ENCODE measurements at regions not wholly inside any gene's neighbourhood (a gene's known extent, or its start where the extent isn't known, plus 50 kb on each side); places are given as distances from the start of the nearest gene placed in this dataset.
"Not testable (repeated sequence)": the region's sequence is repeated elsewhere in the genome, so short reads cannot be mapped to it uniquely, and the experiment has no call there.

DNA sequence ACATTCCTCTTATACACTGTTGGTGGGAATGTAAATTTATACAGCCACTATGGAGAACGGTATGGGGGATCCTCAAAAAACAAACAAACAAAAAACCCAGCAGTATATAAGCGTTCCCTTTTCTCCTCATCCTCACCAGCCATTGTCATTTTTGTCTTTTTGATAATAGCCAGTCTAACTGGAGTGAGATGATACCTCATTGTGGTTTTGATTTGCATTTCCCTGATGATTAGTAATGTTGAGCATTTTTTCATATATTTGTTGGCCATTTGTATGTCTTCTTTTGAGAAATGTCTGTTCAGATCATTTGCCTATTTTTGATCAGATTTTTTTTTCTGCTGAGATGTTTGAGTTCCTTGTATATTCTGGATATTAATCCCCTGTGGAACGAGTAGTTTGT, 76.1 kb downstream of the TEX35 start:
- H3K4me3 ChIP-seq (ENCODE audit: low read length in 2 of 2); H3K4me1 ChIP-seq (ENCODE audit: insufficient read depth, low read length); H3K27ac ChIP-seq (ENCODE audit: low read depth, low read length); DNase-seq; H3K4me1 Mint-ChIP-seq; H3K27me3 Mint-ChIP-seq; CTCF ChIA-PET (ENCODE audit: partially characterized antibody); H3K36me3 ChIP-seq (ENCODE audit: insufficient read depth, low read length); H3K27ac Mint-ChIP-seq; H3K36me3 Mint-ChIP-seq; intact Hi-C loops (cut with micrococcal nuclease); H3K9me3 ChIP-seq (ENCODE audit: control insufficient read depth in 1 of 2, low read length in 2 of 2); H3K4me3 Mint-ChIP-seq; H3K27me3 ChIP-seq (ENCODE audit: insufficient read depth, low read length); POLR2A ChIA-PET (ENCODE audit: partially characterized antibody): not testable (repeated sequence)
- peaks cover 0 to 16% (median 5%) of the 10 kb centered on the region in 8 donors for H3K9me3 Mint-ChIP-seq

- H3K4me3 Mint-ChIP-seq; CTCF ChIA-PET (ENCODE audit: partially characterized antibody); H3K27me3 Mint-ChIP-seq; H3K36me3 Mint-ChIP-seq; POLR2A ChIA-PET (ENCODE audit: partially characterized antibody); H3K36me3 ChIP-seq (ENCODE audit: insufficient read depth, low read length); H3K4me3 ChIP-seq (ENCODE audit: low read length in 2 of 2); H3K4me1 ChIP-seq (ENCODE audit: insufficient read depth, low read length); intact Hi-C loops (cut with micrococcal nuclease); H3K27me3 ChIP-seq (ENCODE audit: insufficient read depth, low read length); DNase-seq; H3K9me3 ChIP-seq (ENCODE audit: control insufficient read depth in 1 of 2, low read length in 2 of 2); H3K27ac Mint-ChIP-seq; H3K27ac ChIP-seq (ENCODE audit: low read depth, low read length); H3K4me1 Mint-ChIP-seq: not testable (repeated sequence)
- H3K9me3 Mint-ChIP-seq = peaks cover 0 to 16% (median 5%) of the 10 kb centered on the region in 8 donors
Observed at GRCh38 chr1:178591811-178592210, 78.9 kb downstream of the TEX35 start.

DNA sequence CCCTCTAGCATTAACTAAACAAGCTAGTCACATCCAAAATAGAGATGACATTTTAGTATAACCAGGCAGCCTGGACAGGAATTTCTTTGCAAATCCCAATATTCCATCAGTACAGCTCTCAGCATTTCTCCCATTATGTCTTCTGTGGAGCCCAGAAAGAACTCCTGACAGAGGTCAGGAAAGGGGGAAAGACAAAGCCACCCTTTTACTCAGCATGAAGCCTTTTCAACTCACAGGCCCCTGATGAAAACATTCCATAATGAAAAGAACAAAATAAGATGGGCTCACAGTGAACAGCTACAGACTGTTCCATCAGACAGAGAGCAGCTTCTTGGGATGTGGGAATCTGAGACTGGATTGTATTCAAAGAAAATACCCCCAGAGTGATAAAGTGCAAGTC, 80.6 kb downstream of the TEX35 start:
- Histone ChIP-seq H3K9me3 (ENCODE audit: control insufficient read depth in 1 of 2, low read length in 2 of 2) (no peaks in the 10 kb centered on the region), H3K27ac (ENCODE audit: low read depth, low read length) (no peak overlapping the region), H3K36me3 (ENCODE audit: insufficient read depth, low read length) (no peaks in the 10 kb centered on the region), H3K4me1 (ENCODE audit: insufficient read depth, low read length) (no peaks in the 10 kb centered on the region), H3K4me3 (ENCODE audit: low read length in 2 of 2) (no peak overlapping the region), H3K27me3 (ENCODE audit: insufficient read depth, low read length) (no peaks in the 10 kb centered on the region)
- no peak overlapping the region for H3K4me3 Mint-ChIP-seq
- peaks cover 0 to 16% (median 5%) of the 10 kb centered on the region in 8 donors for H3K9me3 Mint-ChIP-seq
- ChIA-PET CTCF (ENCODE audit: partially characterized antibody) (no interaction called here), POLR2A (ENCODE audit: partially characterized antibody) (no interaction called here)
- H3K27ac Mint-ChIP-seq = no peak overlapping the region
- peaks cover 4 to 8% of the 10 kb centered on the region in 2 donors for H3K27me3 Mint-ChIP-seq
- no peak for DNase-seq
- no peaks in the 10 kb centered on the region for H3K36me3 Mint-ChIP-seq
- intact Hi-C loops (cut with micrococcal nuclease) = no loop called here
- H3K4me1 Mint-ChIP-seq = no peaks in the 10 kb centered on the region

DNA sequence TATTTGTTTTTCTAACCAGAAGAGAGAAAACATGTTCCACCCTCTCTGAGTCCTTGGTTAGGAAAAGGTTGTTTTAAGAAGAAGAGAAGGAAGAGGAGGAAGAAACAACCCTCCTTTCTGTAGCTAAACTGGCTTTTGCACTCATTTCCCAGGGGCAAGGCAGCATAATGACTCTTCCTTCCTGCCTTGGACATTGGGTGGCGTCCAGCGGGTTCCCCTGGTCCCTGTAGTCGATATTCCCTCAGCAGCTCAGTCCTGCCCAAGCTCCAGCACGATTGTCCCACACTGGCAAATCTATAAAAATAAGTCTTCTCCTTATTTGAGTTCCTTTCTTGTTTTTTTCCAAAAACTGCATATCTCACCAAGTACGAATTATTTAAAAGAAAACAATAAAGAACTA, 81.2 kb downstream of the TEX35 start:
- intact Hi-C loops (cut with micrococcal nuclease) = no loop called here
- no peak for DNase-seq
- POLR2A ChIA-PET (ENCODE audit: partially characterized antibody) = no interaction called here
- no peaks in the 10 kb centered on the region for H3K36me3 ChIP-seq (ENCODE audit: insufficient read depth, low read length)
- H3K4me3 ChIP-seq (ENCODE audit: low read length in 2 of 2) = no peak overlapping the region
- Mint-ChIP-seq H3K4me1 (no peaks in the 10 kb centered on the region), H3K27ac (no peak overlapping the region), H3K9me3 (peaks cover 0 to 16% (median 5%) of the 10 kb centered on the region in 8 donors), H3K4me3 (no peak overlapping the region), H3K27me3 (peaks cover 3 to 8% of the 10 kb centered on the region in 2 donors), H3K36me3 (no peaks in the 10 kb centered on the region)
- CTCF ChIA-PET (ENCODE audit: partially characterized antibody) = no interaction called here
- H3K9me3 ChIP-seq (ENCODE audit: control insufficient read depth in 1 of 2, low read length in 2 of 2) = no peaks in the 10 kb centered on the region
- H3K27ac ChIP-seq (ENCODE audit: low read depth, low read length) = no peak overlapping the region
- H3K27me3 ChIP-seq (ENCODE audit: insufficient read depth, low read length) = no peaks in the 10 kb centered on the region
- no peaks in the 10 kb centered on the region for H3K4me1 ChIP-seq (ENCODE audit: insufficient read depth, low read length)

GRCh38 chr1:178595491-178595890, 82.6 kb downstream of the TEX35 start:
- H3K4me1 Mint-ChIP-seq = no peaks in the 10 kb centered on the region
- H3K27me3 Mint-ChIP-seq = peaks cover 3 to 10% of the 10 kb centered on the region in 2 donors
- DNase-seq = no peak
- Histone ChIP-seq H3K27ac (ENCODE audit: low read depth, low read length) (no peak overlapping the region), H3K9me3 (ENCODE audit: control insufficient read depth in 1 of 2, low read length in 2 of 2) (no peaks in the 10 kb centered on the region), H3K36me3 (ENCODE audit: insufficient read depth, low read length) (no peaks in the 10 kb centered on the region), H3K4me1 (ENCODE audit: insufficient read depth, low read length) (no peaks in the 10 kb centered on the region), H3K27me3 (ENCODE audit: insufficient read depth, low read length) (no peaks in the 10 kb centered on the region), H3K4me3 (ENCODE audit: low read length in 2 of 2) (no peak overlapping the region)
- H3K9me3 Mint-ChIP-seq = peaks cover 0 to 14% (median 5%) of the 10 kb centered on the region in 8 donors
- H3K27ac Mint-ChIP-seq = no peak overlapping the region
- no peaks in the 10 kb centered on the region for H3K36me3 Mint-ChIP-seq
- intact Hi-C loops (cut with micrococcal nuclease) = no loop called here
- CTCF ChIA-PET (ENCODE audit: partially characterized antibody) = interaction anchor here (1.0 kb wide), 1 partner anchor 15 kb away, joined by 3 read pairs; no protein-coding TSS in a partner anchor
- no peak overlapping the region for H3K4me3 Mint-ChIP-seq
- POLR2A ChIA-PET (ENCODE audit: partially characterized antibody) = no interaction called here

DNA sequence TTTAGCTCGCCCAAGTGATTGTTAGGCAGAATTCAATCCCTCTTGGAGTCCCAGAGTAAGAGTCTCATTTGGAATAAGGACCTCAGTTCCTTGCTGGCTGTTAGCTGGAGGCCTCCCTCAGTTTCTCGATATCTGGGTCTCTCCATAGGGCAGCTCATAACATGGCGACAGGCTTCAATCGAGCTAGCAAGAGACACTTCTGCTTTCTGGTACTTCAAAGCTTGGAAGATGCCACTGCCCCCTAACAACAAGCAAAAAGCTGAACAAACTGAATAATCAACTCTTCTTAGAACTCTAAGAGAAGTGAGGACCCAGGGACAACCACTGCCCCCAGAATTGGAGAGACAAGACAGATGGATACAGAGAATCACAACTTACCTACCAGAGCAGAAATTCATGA, 86.2 kb downstream of the TEX35 start:
- Histone ChIP-seq H3K4me3 (ENCODE audit: low read length in 2 of 2) (no peak overlapping the region), H3K9me3 (ENCODE audit: control insufficient read depth in 1 of 2, low read length in 2 of 2) (no peaks in the 10 kb centered on the region), H3K27ac (ENCODE audit: low read depth, low read length) (no peak overlapping the region), H3K27me3 (ENCODE audit: insufficient read depth, low read length) (no peaks in the 10 kb centered on the region), H3K36me3 (ENCODE audit: insufficient read depth, low read length) (no peaks in the 10 kb centered on the region), H3K4me1 (ENCODE audit: insufficient read depth, low read length) (no peaks in the 10 kb centered on the region)
- no peaks in the 10 kb centered on the region for H3K36me3 Mint-ChIP-seq
- no peaks in the 10 kb centered on the region for H3K4me1 Mint-ChIP-seq
- POLR2A ChIA-PET (ENCODE audit: partially characterized antibody) = no interaction called here
- no peaks in the 10 kb centered on the region for H3K9me3 Mint-ChIP-seq
- CTCF ChIA-PET (ENCODE audit: partially characterized antibody) = no interaction called here
- H3K27ac Mint-ChIP-seq = no peak overlapping the region
- DNase-seq = no peak
- intact Hi-C loops (cut with micrococcal nuclease) = no loop called here
- peaks cover 0 to 11% of the 10 kb centered on the region in 2 donors for H3K27me3 Mint-ChIP-seq
- no peak overlapping the region for H3K4me3 Mint-ChIP-seq

DNA sequence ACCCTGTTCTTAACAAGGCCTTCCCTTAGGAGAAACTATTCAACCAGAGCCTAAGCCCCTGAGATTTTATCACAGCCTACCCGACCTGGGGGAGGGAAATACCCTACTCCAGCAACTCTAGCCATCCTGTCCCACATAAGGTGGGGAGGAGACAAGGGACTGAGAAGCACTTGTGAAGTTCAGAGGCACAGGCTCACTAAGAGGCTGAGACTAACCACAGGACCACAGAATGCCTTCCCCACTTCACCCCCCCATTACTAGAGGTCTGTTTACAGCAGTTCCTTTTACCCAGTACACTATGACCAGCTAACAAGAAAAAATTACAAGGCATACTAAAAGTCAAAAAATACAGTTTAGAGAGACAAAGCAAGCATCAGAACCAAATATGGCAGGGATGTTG, 86.8 kb downstream of the TEX35 start:
- no peak for DNase-seq
- H3K36me3 ChIP-seq (ENCODE audit: insufficient read depth, low read length) = no peaks in the 10 kb centered on the region
- H3K4me3 Mint-ChIP-seq = no peak overlapping the region
- no peaks in the 10 kb centered on the region for H3K4me1 Mint-ChIP-seq
- CTCF ChIA-PET (ENCODE audit: partially characterized antibody) = no interaction called here
- no peak overlapping the region for H3K4me3 ChIP-seq (ENCODE audit: low read length in 2 of 2)
- H3K9me3 Mint-ChIP-seq = no peaks in the 10 kb centered on the region
- no peaks in the 10 kb centered on the region for H3K4me1 ChIP-seq (ENCODE audit: insufficient read depth, low read length)
- H3K27ac Mint-ChIP-seq = no peak overlapping the region
- no peaks in the 10 kb centered on the region for H3K9me3 ChIP-seq (ENCODE audit: control insufficient read depth in 1 of 2, low read length in 2 of 2)
- no peak overlapping the region for H3K27ac ChIP-seq (ENCODE audit: low read depth, low read length)
- H3K27me3 Mint-ChIP-seq = peaks cover 0 to 11% of the 10 kb centered on the region in 2 donors
- H3K36me3 Mint-ChIP-seq = no peaks in the 10 kb centered on the region
- POLR2A ChIA-PET (ENCODE audit: partially characterized antibody) = no interaction called here
- intact Hi-C loops (cut with micrococcal nuclease) = no loop called here
- H3K27me3 ChIP-seq (ENCODE audit: insufficient read depth, low read length) = no peaks in the 10 kb centered on the region

GRCh38 chr1:178603926-178604325, 91.0 kb downstream of the TEX35 start:
- Mint-ChIP-seq H3K27me3 (peaks cover 2 to 9% of the 10 kb centered on the region in 2 donors), H3K9me3 (no peaks in the 10 kb centered on the region), H3K4me1 (no peaks in the 10 kb centered on the region), H3K27ac (no peak overlapping the region), H3K4me3 (no peak overlapping the region), H3K36me3 (no peaks in the 10 kb centered on the region)
- intact Hi-C loops (cut with micrococcal nuclease) = no loop called here
- ChIA-PET POLR2A (ENCODE audit: partially characterized antibody) (no interaction called here), CTCF (ENCODE audit: partially characterized antibody) (no interaction called here)
- Histone ChIP-seq H3K27ac (ENCODE audit: low read depth, low read length) (no peak overlapping the region), H3K4me3 (ENCODE audit: low read length in 2 of 2) (no peak overlapping the region), H3K27me3 (ENCODE audit: insufficient read depth, low read length) (no peaks in the 10 kb centered on the region), H3K9me3 (ENCODE audit: control insufficient read depth in 1 of 2, low read length in 2 of 2) (no peaks in the 10 kb centered on the region), H3K36me3 (ENCODE audit: insufficient read depth, low read length) (no peaks in the 10 kb centered on the region), H3K4me1 (ENCODE audit: insufficient read depth, low read length) (no peaks in the 10 kb centered on the region)
- no peak for DNase-seq

Measured in CD4-positive, alpha-beta memory T cell (primary cell).